ENCODE measurements at regions not wholly inside any gene's neighbourhood (a gene's known extent, or its start where the extent isn't known, plus 50 kb on each side); places are given as distances from the start of the nearest gene placed in this dataset.

DNA sequence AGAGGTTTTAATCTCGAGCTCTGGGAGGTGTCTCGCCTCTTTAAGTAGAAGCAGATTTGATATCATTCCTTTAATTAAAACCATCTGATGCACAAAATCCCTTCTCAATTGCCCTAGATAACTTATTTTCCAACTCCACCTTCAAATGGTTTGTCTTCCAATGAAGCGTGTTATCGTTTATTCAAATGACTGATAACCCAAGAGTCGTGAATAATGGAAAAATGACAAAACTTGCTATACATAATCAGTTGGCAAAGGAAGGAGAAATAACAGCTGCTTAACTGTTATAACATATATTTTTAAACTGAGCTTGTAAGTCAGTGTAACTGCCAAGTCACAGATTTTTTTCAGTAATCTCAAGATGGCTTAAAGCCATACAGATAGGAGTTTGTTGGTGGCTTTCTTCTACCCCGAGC lies 144.6 kb downstream of the QPCT start:
- no peaks in the 10 kb centered on the region for H3K36me3 ChIP-seq (ENCODE audit: insufficient read depth, low read length)
- no peaks in the 10 kb centered on the region for H3K9me3 ChIP-seq (ENCODE audit: low read depth, low read length)
- DNase-seq (ENCODE audit: insufficient read length, low spot score, missing footprints), result no peak
- no peak overlapping the region for H3K4me2 ChIP-seq (ENCODE audit: insufficient read depth, low read length)
- no peaks in the 10 kb centered on the region for H4K20me1 ChIP-seq (ENCODE audit: insufficient read depth, low read length)
- H3K27ac ChIP-seq (ENCODE audit: low read depth, low read length), result no peak overlapping the region
- TF ChIP-seq, protein P1, sequence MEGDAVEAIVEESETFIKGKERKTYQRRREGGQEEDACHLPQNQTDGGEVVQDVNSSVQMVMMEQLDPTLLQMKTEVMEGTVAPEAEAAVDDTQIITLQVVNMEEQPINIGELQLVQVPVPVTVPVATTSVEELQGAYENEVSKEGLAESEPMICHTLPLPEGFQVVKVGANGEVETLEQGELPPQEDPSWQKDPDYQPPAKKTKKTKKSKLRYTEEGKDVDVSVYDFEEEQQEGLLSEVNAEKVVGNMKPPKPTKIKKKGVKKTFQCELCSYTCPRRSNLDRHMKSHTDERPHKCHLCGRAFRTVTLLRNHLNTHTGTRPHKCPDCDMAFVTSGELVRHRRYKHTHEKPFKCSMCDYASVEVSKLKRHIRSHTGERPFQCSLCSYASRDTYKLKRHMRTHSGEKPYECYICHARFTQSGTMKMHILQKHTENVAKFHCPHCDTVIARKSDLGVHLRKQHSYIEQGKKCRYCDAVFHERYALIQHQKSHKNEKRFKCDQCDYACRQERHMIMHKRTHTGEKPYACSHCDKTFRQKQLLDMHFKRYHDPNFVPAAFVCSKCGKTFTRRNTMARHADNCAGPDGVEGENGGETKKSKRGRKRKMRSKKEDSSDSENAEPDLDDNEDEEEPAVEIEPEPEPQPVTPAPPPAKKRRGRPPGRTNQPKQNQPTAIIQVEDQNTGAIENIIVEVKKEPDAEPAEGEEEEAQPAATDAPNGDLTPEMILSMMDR (IDR thresholded peaks at IDR 0.05; ENCODE audit: extremely low read depth, low read depth, low read length), result no peak
- H3K4me1 ChIP-seq (ENCODE audit: insufficient read depth, low read length), result no peaks in the 10 kb centered on the region
- H2AFZ ChIP-seq (ENCODE audit: low read length), result no peak overlapping the region
- H3K27me3 ChIP-seq (ENCODE audit: insufficient read depth, low read length), result no peaks in the 10 kb centered on the region
- H3K4me3 ChIP-seq (ENCODE audit: insufficient read depth, low read length), result no peak overlapping the region
- no peaks in the 10 kb centered on the region for H3K79me2 ChIP-seq (ENCODE audit: insufficient read depth, low read length)

DNA sequence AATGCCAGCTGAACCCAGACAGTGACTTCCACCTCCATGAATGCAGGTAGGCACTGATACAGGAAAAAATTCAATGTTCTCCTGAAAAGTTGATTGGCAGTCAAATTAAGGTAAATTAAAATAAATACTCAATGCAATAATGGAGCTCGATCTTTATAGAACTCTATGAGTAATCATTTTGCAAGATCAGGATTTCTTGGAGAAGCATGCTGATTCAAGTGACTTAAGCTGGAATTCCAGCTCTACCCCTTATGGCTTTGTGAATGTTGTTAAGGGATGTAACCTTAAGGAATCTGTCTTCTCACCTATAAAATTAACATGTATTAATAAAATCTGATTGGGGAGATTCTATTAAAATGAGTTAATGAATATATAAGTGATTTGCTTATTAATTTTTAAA lies 145.1 kb downstream of the QPCT start:
- peak; percentile 19 for DNase-seq (ENCODE audit: insufficient read length, low spot score, missing footprints)
- H3K4me2 ChIP-seq (ENCODE audit: insufficient read depth, low read length), result no peak overlapping the region

DNA sequence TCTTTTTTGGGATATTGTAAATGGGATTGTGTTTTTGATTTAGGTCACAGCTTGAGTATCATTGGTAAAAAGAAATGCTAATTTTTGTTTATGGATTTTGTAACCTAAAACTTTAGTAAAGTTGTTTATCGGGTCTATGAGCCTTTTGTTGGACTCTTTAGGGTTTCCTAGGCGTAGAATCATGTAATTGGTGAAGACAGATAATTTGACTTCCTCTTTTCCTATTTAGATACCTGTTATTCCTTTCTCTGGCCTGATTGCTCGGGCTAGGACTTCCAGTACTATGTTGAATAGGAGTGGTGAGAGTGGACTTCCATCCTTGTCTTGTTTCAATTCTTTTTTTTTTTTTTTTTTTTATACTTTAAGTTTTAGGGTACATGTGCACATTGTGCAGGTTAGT lies 149.0 kb downstream of the QPCT start:
- no peaks in the 10 kb centered on the region for H3K36me3 ChIP-seq (ENCODE audit: insufficient read depth, low read length)
- DNase-seq (ENCODE audit: insufficient read length, low spot score, missing footprints), result no peak
- H3K4me3 ChIP-seq (ENCODE audit: insufficient read depth, low read length), result no peak overlapping the region
- no peaks in the 10 kb centered on the region for H4K20me1 ChIP-seq (ENCODE audit: insufficient read depth, low read length)
- no peak overlapping the region for H3K4me2 ChIP-seq (ENCODE audit: insufficient read depth, low read length)
- TF ChIP-seq, protein P1 (IDR thresholded peaks at IDR 0.05; ENCODE audit: extremely low read depth, low read depth, low read length), result no peak
- H3K27me3 ChIP-seq (ENCODE audit: insufficient read depth, low read length), result no peaks in the 10 kb centered on the region
- H2AFZ ChIP-seq (ENCODE audit: low read length), result no peak overlapping the region
- H3K27ac ChIP-seq (ENCODE audit: low read depth, low read length), result no peak overlapping the region
- no peaks in the 10 kb centered on the region for H3K4me1 ChIP-seq (ENCODE audit: insufficient read depth, low read length)
- no peaks in the 10 kb centered on the region for H3K79me2 ChIP-seq (ENCODE audit: insufficient read depth, low read length)
- no peaks in the 10 kb centered on the region for H3K9me3 ChIP-seq (ENCODE audit: low read depth, low read length)

More for the DNA sequence above, 145.1 kb downstream of the QPCT start:
- no peak overlapping the region for H3K4me3 ChIP-seq (ENCODE audit: insufficient read depth, low read length)
- no peaks in the 10 kb centered on the region for H3K4me1 ChIP-seq (ENCODE audit: insufficient read depth, low read length)
- no peaks in the 10 kb centered on the region for H3K9me3 ChIP-seq (ENCODE audit: low read depth, low read length)
- no peak overlapping the region for H2AFZ ChIP-seq (ENCODE audit: low read length)
- H3K79me2 ChIP-seq (ENCODE audit: insufficient read depth, low read length), result no peaks in the 10 kb centered on the region
- no peaks in the 10 kb centered on the region for H4K20me1 ChIP-seq (ENCODE audit: insufficient read depth, low read length)
- H3K36me3 ChIP-seq (ENCODE audit: insufficient read depth, low read length), result no peaks in the 10 kb centered on the region
- TF ChIP-seq, protein P1 (IDR thresholded peaks at IDR 0.05; ENCODE audit: extremely low read depth, low read depth, low read length), result no peak
- no peak overlapping the region for H3K27ac ChIP-seq (ENCODE audit: low read depth, low read length)
- no peaks in the 10 kb centered on the region for H3K27me3 ChIP-seq (ENCODE audit: insufficient read depth, low read length)

DNA sequence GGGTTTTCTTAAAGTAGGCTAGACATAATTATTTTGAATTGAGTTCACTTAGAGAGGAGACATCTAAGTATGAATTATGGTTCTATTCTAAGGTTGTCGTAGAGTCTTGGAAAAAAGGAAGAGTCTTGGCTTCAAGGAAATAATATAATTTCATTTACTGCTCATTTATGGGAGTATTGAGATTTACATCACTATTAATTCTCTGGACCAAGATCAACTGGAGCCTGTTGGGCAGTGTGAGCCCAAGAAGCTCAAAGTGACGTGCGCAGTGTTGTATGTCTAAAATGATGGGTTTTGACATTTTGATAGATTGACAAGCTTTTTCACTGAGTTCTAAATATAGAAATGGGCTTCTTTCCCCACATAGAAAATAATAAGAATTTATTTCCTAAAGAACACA lies 154.7 kb downstream of the QPCT start:
- Histone ChIP-seq H3K4me3 (ENCODE audit: insufficient read depth, low read length) (no peak overlapping the region), H3K4me2 (ENCODE audit: insufficient read depth, low read length) (no peak overlapping the region), H3K36me3 (ENCODE audit: insufficient read depth, low read length) (no peaks in the 10 kb centered on the region), H2AFZ (ENCODE audit: low read length) (no peak overlapping the region), H4K20me1 (ENCODE audit: insufficient read depth, low read length) (no peaks in the 10 kb centered on the region), H3K9me3 (ENCODE audit: low read depth, low read length) (no peaks in the 10 kb centered on the region), H3K79me2 (ENCODE audit: insufficient read depth, low read length) (no peaks in the 10 kb centered on the region), H3K27ac (ENCODE audit: low read depth, low read length) (no peak overlapping the region), H3K4me1 (ENCODE audit: insufficient read depth, low read length) (no peaks in the 10 kb centered on the region), H3K27me3 (ENCODE audit: insufficient read depth, low read length) (no peaks in the 10 kb centered on the region)
- DNase-seq (ENCODE audit: insufficient read length, low spot score, missing footprints), result no peak
- TF ChIP-seq, protein P1 (IDR thresholded peaks at IDR 0.05; ENCODE audit: extremely low read depth, low read depth, low read length), result no peak

Data from osteoblast (primary cell).